ENCODE measurements at regions not wholly inside any gene's neighbourhood (a gene's known extent, or its start where the extent isn't known, plus 50 kb on each side); places are given as distances from the start of the nearest gene placed in this dataset.
"Not testable (repeated sequence)": the region's sequence is repeated elsewhere in the genome, so short reads cannot be mapped to it uniquely, and the experiment has no call there.

DNA sequence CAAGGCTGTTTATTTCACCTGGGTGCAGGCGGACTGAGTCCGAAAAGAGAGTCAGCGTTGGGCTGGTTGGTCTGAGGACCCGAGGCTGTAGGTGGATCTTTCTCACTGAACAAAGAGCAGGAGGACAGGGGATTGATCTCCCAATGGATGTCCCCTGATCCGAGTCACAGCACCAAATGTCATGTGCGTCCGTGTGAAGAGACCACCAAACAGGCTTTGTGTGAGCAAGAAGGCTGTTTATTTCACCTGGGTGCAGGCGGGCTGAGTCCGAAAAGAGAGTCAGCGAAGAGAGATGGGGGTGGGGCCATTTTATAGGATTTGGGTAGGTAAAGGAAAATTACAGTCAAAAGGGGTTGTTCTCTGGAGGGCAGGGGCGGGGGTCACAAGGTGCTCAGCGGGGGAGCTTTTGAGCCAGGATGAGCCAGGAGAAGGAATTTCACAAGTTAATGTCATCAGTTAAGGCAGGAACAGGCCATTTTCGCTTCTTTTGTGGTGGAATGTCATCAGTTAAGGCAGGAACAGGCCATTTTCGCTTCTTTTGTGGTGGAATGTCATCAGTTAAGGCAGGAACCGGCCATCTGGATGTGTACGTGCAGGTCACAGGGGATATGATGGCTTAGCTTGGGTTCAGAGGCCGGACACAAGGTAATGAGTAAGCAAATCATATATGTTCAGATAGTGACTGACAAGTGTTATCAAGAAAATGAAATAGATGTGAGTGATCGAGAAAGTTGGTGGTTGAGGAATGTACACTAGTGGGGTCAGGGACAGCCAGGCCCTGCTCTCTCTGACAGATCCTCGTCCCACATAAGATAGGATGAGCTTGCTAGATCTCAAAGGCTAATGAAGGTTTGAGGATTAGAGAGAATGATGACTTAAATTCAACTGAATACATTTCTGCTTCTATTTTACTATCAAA, 760.0 kb downstream of the KCNT2 start:
- not testable (repeated sequence) for DNase-seq (ENCODE audit: low read depth, low spot score)

GRCh38 chr1:195831789-195832188, 776.5 kb downstream of the KCNT2 start:
- no peak for DNase-seq (ENCODE audit: low read depth, low spot score)

DNA sequence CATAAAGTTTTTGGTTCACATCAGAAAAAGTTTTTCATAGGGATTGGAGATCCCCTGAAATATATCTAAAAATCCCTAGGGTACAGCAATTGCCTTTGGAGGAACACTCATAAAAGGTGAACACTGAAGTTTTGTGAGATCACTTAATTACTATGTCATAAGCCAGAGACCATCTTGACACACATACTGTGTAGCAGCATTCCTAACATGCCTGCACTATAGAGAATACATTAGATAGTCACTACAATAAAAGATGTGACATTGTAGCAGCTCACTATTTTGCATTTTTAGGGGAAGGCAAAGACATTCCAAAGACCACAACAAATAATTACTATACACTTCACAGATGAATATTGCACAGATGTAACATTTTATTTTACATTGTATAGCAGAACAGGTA, 779.9 kb downstream of the KCNT2 start:
- DNase-seq (ENCODE audit: low read depth, low spot score): no peak

DNA sequence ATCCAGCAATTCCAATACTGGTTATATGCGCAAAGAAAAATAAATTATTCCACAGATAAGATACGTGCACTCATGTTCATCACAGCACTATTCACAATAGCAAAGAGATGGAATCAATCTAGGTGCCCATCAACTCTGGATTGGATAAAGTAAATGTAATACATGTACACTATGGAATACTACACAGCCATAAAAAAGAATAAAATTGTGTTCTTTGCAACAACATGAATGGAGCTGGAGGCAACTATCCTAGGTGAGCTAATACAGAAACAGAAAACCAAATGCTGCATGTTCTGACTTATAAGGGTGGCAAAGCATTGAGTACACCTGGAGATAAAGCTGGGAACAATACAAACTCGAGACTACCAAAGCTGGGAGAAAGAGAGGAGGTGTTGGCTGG, 787.3 kb downstream of the KCNT2 start:
- DNase-seq (ENCODE audit: low read depth, low spot score): no peak

DNA sequence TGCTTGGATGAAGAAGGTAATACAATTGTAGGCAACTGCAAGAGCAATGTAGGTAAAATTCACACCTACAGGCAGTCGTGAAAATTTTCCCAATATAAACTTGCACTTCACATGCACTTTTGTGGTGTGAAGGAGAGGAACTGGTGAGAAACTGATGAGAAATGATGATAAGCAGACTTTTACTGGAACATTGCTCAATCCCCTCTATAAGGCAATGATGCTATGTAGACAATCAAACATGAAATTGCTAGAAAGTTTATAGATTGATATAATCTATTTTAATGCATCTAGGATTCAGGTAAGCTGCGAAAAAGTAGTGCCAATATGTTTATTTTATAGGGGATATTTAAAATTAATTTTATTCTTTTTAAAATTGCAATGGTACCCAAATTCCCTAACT, 802.2 kb downstream of the KCNT2 start:
- DNase-seq (ENCODE audit: low read depth, low spot score): no peak

DNA sequence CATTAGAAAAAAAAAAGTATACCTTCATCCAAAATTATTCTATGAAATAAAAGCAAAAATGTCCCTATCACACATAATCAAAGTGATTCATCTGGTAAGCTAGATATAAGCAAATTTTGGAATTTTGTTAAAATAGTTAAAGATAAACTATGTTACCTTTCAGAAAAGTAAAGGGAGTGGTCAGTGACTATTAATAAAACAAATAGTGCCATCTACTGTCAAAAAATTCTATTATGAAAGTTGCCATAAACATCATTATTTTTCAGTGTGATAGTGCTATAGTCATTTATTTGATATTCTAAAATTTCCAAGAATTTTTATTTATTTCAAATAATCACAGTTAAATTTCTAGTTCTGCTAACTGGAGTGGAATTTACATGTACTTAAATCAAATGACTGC, 803.7 kb downstream of the KCNT2 start:
- DNase-seq (ENCODE audit: low read depth, low spot score): no peak

- no peak for DNase-seq (ENCODE audit: low read depth, low spot score)
These were observed 809.2 kb downstream of the KCNT2 start for GRCh38 chr1:195799016-195799415.

GRCh38 chr1:195794225-195794624, 814.0 kb downstream of the KCNT2 start:
- no peak for DNase-seq (ENCODE audit: low read depth, low spot score)

DNA sequence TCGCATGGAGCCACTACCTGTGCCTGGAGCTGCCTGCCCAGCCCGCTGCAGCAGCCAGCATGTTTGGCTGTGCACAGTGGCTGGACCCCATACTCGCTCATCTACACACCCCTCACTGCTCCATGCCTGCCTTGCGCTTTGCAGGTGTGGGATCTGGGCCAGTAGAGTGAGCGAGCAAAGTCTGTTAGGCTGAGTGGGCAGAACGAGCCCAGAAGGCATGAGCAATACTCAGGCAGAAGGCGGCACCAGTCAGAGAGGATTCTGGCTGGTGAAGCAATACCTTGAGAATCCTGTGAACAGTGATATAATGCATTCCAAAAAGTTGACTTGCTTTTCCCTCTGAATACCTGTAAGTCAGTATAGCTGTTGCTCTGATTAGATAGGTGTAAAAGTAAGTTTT, 816.4 kb downstream of the KCNT2 start:
- no peak for DNase-seq (ENCODE audit: low read depth, low spot score)

DNA sequence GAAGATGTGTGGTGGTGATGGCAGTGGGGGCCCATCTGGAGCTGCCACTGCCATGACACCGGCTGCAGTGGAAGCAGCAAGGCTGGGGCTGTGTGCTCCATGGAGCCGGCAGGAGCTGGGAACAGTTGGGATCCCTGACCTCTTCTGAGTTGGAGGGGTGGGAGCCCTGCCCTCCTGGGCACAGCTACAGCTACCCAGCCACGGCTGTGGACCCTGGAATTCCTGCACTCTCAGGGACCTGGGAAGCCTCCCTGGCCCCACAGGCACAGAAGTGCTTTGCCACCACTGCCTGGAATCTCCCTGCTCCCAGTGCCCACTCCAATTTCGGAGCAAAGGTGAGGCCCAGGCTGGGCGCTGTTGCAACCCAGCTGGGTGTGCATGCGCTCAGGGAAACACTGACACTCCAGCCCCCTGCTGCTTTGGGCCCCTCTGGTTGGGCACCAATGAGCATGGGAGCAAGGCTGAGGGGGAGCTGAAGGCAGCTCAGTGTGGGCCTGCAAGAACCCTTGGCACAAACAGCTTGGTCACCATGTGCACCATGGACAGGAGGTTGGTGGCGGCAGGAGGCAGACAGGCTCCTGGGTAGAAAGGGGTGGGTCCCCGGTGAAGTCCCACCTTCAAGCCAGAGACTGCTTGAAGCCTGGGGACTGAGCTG, 817.6 kb downstream of the KCNT2 start:
- DNase-seq (ENCODE audit: low read depth, low spot score): no peak

- no peak for DNase-seq (ENCODE audit: low read depth, low spot score)
These were observed 818.9 kb downstream of the KCNT2 start for GRCh38 chr1:195789321-195789720.

GRCh38 chr1:195788721-195789120, 819.5 kb downstream of the KCNT2 start:
- DNase-seq (ENCODE audit: low read depth, low spot score): no peak

GRCh38 chr1:195785830-195786229, 822.4 kb downstream of the KCNT2 start:
- no peak for DNase-seq (ENCODE audit: low read depth, low spot score)

DNA sequence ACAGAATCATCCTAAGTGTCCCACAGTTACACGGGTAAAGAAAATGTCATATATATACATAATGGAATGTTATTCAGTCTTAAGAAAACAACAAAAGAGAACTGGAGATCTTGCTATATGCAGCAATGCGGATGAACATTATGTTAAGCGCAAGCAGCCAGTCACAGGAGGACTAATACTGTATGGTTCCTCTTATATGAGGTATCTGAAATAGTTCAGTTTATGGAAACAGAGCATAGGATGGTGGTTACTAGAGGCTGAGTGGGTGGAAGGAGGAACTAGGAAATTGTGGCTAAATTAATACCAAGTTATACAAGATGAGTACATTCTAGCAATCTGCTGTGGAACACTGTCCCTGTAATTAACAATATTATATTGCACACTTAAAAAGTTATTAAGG, 834.3 kb downstream of the KCNT2 start:
- DNase-seq (ENCODE audit: low read depth, low spot score): no peak

DNA sequence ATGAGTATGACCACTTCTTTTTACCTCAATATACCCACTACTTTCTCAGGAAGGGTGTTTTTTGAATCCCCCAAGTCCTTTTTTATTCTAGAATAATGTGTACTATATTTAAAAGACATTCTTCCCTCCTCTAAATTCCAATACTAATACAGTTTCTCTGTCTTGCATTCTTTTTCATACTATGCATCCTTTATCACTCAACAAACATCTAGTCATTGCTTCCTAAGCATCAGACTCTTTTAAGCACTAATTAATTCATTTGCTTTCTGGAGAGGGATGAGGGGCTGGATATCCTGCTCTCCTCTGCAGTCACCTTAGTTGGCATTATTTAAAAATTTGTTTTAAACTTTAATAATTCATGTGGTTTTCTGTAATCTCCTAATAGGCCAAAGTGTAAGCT, 838.8 kb downstream of the KCNT2 start:
- no peak for DNase-seq (ENCODE audit: low read depth, low spot score)

- no peak for DNase-seq (ENCODE audit: low read depth, low spot score)
These were observed 839.3 kb downstream of the KCNT2 start for GRCh38 chr1:195768936-195769335.

DNA sequence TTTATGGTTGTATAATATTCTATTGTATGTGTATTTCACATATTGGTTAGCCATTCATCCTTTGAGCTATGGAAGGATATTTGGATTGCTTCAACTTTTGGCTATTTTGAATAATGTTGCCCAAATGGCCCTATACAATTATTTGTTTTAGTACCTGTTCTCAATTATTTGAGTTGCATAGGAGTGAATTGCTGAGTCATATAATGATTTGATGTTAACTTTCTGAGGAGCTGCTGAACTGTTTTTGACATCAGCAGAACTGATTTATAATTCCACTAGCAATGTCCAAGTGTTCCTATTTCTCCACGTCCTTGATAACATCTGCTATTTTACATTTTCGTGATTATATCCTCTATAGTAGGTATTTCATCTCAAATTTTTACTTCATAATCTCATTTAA, 839.9 kb downstream of the KCNT2 start:
- DNase-seq (ENCODE audit: low read depth, low spot score): no peak

GRCh38 chr1:195766709-195767108, 841.5 kb downstream of the KCNT2 start:
- DNase-seq (ENCODE audit: low read depth, low spot score): no peak

DNA sequence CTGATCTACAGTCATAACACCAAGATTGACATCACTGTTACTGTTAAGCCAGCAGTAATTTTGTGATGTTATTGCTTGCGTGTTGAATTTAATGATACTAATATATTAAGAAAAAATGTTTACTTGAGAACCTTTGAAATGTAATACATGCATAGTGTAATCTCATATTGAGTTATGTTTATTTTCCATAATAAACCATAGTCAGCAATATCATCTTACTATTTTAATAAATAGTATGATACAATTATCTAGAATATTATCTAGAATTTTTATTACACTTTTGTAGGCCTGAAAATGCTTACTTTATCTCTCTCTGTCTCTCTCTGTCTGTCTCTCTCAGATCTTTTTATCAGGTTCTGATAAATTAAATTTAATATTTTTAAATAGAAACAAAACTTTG, 843.1 kb downstream of the KCNT2 start:
- no peak for DNase-seq (ENCODE audit: low read depth, low spot score)

- no peak for DNase-seq (ENCODE audit: low read depth, low spot score)
These were observed 844.3 kb downstream of the KCNT2 start for GRCh38 chr1:195763907-195764374.

DNA sequence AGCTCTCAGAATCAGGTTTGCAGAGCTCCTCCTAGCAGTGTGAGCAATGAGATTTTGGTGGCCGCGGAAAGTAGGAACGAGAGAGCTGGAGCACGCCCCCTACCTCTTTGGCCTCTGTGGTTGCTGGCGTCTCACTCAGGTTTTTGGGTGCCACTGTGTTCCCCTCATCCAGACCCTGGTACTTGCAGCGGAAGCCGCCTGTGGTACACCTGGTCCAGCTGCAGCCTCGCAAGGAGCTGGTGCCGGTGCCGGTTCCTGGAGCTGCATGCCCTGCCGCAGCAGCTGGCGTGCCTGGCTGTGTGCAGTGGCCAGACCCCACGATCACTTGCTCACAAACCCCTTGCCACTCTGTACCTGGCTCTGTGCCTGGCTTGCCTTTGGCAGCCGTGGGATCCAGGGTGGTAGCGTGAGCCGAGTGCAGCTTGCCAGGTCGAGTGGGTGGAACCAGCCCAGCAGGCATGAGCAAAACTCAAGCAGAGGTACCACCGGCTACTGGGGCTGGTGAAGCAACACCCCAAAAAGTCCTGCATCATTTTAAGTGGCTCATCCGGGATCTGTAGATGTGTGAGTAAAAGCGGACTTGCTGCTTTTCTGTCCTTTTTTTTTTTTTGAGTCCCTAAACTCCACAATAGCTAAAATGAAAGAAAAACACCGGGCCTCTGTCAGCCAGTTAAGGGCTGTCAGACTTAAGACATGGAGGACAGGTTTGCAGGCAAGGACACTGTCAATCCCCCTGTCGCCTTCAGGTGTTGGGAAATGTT, 844.9 kb downstream of the KCNT2 start:
- DNase-seq (ENCODE audit: low read depth, low spot score): no peak

DNA sequence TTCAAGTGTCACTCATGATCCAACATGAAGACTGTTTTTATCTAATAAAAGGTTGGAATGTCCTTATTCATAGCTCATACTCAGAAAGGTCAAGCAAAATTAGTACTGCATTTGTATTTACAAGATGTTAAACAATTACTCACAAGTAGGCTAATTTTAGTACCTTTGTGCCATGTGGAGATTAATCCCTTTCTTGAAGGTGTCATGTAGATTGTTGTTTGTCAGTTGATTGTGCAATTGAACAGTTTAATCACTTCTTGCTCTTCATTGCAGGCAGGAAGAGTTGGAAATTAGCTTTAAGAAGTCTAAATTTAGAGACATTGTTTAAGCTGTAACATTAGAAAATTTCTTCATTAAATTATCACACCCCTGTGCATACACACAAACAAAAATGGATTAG, 847.1 kb downstream of the KCNT2 start:
- no peak for DNase-seq (ENCODE audit: low read depth, low spot score)

Data from pulmonary artery endothelial cell (primary cell).